MCF 10A (cell line): ENCODE measurements at regions not wholly inside any gene's neighbourhood (a gene's known extent, or its start where the extent isn't known, plus 50 kb on each side); places are given as distances from the start of the nearest gene placed in this dataset.

ENCODE experiments used
- BruUV-seq: library from RNA; stranded (reverse); fragments of 400-500 nt; replicated peaks from 2 replicates; lab custom pipeline; 2021; lab: Mats Ljungman, UMichigan
- CTCF ChIA-PET: fragments of 300-600 bp; sonication (Branson Sonifier 250); formaldehyde crosslinking; extraction: SDS; loops from one replicate; lab custom pipeline; 2021; ENCODE audit warnings: antibody characterized with exemption, inconsistent platforms; lab: Yijun Ruan, JAX
- POLR2A ChIA-PET: fragments of 300-600, 350-650 bp; sonication (Branson Sonifier 250); formaldehyde crosslinking; extraction: SDS; loops from one replicate; lab custom pipeline; 2020; ENCODE audit warnings: antibody characterized with exemption, inconsistent platforms; lab: Yijun Ruan, JAX
- DNase-seq: peaks from one replicate; pipeline ENCODE4 v3.0.0-alpha.2; 2018; ENCODE audit not compliant: unreplicated experiment
- H3K27ac Mint-ChIP-seq: one replicate; pipeline ENCODE4 v1.8.0; 2022; ENCODE audit warnings: mild to moderate bottlenecking, low read depth, mixed read lengths; ENCODE audit not compliant: unreplicated experiment
- H3K27me3 Mint-ChIP-seq: one replicate; pipeline ENCODE4 v1.8.0; 2022; ENCODE audit warnings: mixed read lengths; ENCODE audit not compliant: insufficient read depth, unreplicated experiment
- H3K36me3 Mint-ChIP-seq: one replicate; pipeline ENCODE4 v1.8.0; 2022; ENCODE audit warnings: mild to moderate bottlenecking, moderate library complexity, mixed read lengths; ENCODE audit not compliant: insufficient read depth, unreplicated experiment
- H3K4me1 Mint-ChIP-seq: one replicate; pipeline ENCODE4 v1.8.0; 2022; ENCODE audit warnings: mixed read lengths; ENCODE audit not compliant: insufficient read depth, unreplicated experiment
- H3K4me3 Mint-ChIP-seq: one replicate; pipeline ENCODE4 v1.8.0; 2022; ENCODE audit warnings: mild to moderate bottlenecking, moderate library complexity, mixed read lengths; ENCODE audit not compliant: unreplicated experiment
- H3K9me3 Mint-ChIP-seq: one replicate; pipeline ENCODE4 v1.8.0; 2022; ENCODE audit warnings: mixed read lengths; ENCODE audit not compliant: unreplicated experiment
- CTCF ChIP-seq: fragments of 200-600 bp; IDR thresholded peaks from one replicate; pipeline ENCODE4 v1.8.0; 2022; ENCODE audit warnings: antibody characterized with exemption, mild to moderate bottlenecking; ENCODE audit not compliant: unreplicated experiment
- intact Hi-C: fragments of 100-400 bp; cut with micrococcal nuclease; formaldehyde crosslinking; loops from 2 replicates; pipeline ENCODE4 v1.14.1; 2022

GRCh38 chr16:82257990-82258389, 88.0 kb upstream of the MPHOSPH6 start:
- H3K27me3 Mint-ChIP-seq: peaks cover 55% of the 10 kb centered on the region
- intact Hi-C loops: no loop called here
- ChIA-PET POLR2A (interaction anchor here (0.6 kb wide), 1 partner anchor 396 kb away, joined by 3 read pairs; no protein-coding TSS in a partner anchor), CTCF (interaction anchor here (0.7 kb wide), 1 partner anchor 1169 kb away, joined by 3 read pairs; no protein-coding TSS in a partner anchor)
- H3K9me3 Mint-ChIP-seq: no peaks in the 10 kb centered on the region
- no peak overlapping the region for H3K4me3 Mint-ChIP-seq
- TF ChIP-seq CTCF: no peak
- DNase-seq: no peak
- no peaks in the 10 kb centered on the region for H3K36me3 Mint-ChIP-seq
- no peaks in the 10 kb centered on the region for H3K4me1 Mint-ChIP-seq
- no TSS peak for BruUV-seq
- no peak overlapping the region for H3K27ac Mint-ChIP-seq

GRCh38 chr16:82252582-82252981, 82.6 kb upstream of the MPHOSPH6 start:
- ChIA-PET POLR2A (no interaction called here), CTCF (interaction anchor here (0.6 to 5.6 kb wide), 2 partner anchors 10 to 221 kb away, joined by 3 to 51 read pairs; no protein-coding TSS in a partner anchor)
- no peak overlapping the region for H3K4me3 Mint-ChIP-seq
- H3K27ac Mint-ChIP-seq: no peak overlapping the region
- no peaks in the 10 kb centered on the region for H3K4me1 Mint-ChIP-seq
- intact Hi-C loops: no loop called here
- H3K36me3 Mint-ChIP-seq: no peaks in the 10 kb centered on the region
- no peaks in the 10 kb centered on the region for H3K9me3 Mint-ChIP-seq
- TF ChIP-seq CTCF: no peak
- no peak for DNase-seq
- BruUV-seq: no TSS peak
- H3K27me3 Mint-ChIP-seq: peaks cover 42% of the 10 kb centered on the region

GRCh38 chr16:82248677-82249076, 78.7 kb upstream of the MPHOSPH6 start:
- ChIA-PET CTCF (interaction anchor here (0.6 to 5.6 kb wide), 6 partner anchors 14 to 552 kb away, joined by 3 to 51 read pairs (median 3); no protein-coding TSS in a partner anchor), POLR2A (no interaction called here)
- Mint-ChIP-seq H3K4me1 (no peaks in the 10 kb centered on the region), H3K27me3 (peaks cover 48% of the 10 kb centered on the region), H3K36me3 (no peaks in the 10 kb centered on the region), H3K27ac (no peak overlapping the region), H3K4me3 (no peak overlapping the region), H3K9me3 (peaks cover 8% of the 10 kb centered on the region)
- intact Hi-C loops: no loop called here
- no peak for DNase-seq
- BruUV-seq: no TSS peak
- TF ChIP-seq CTCF: no peak

- no TSS peak for BruUV-seq
- Mint-ChIP-seq H3K27me3 (peaks cover 47% of the 10 kb centered on the region), H3K36me3 (no peaks in the 10 kb centered on the region), H3K9me3 (peaks cover 9% of the 10 kb centered on the region), H3K4me3 (no peak overlapping the region), H3K27ac (no peak overlapping the region), H3K4me1 (no peaks in the 10 kb centered on the region)
- ChIA-PET POLR2A (no interaction called here), CTCF (interaction anchor here (0.6 to 5.6 kb wide), 5 partner anchors 15 to 460 kb away, joined by 3 to 51 read pairs (median 3); no protein-coding TSS in a partner anchor)
- no peak for DNase-seq
- no peak for TF ChIP-seq CTCF
- intact Hi-C loops: no loop called here
Observed at GRCh38 chr16:82248012-82248656, 78.1 kb upstream of the MPHOSPH6 start.
